ENCODE measurements at regions not wholly inside any gene's neighbourhood (a gene's known extent, or its start where the extent isn't known, plus 50 kb on each side); places are given as distances from the start of the nearest gene placed in this dataset.
A peak's percentile ranks its signal among the peaks of the same experiment; 100 is the strongest.

DNA sequence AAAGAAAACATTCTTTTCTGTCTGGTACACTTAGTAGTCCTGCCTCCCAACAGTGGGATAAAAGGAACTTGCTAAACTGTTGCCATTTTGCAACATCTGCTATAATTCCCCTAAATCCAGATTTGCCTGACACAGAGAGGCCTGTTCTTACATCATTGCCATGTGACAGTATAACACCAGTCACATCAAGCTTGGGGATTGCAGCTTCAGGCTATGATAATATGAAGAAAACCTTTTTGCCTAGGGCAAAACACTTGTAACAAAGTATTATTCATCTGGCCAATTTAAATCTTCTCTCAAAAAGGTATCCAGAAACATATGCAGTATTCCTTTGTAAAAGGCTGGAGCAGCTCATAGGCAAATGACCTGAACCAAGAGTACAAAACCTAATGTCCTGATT is 80.9 kb upstream of the OTX2 start:
- Histone ChIP-seq H2AFZ (ENCODE audit: low read length) (no peak overlapping the region), H3K4me1 (ENCODE audit: insufficient read depth, low read length) (no peaks in the 10 kb centered on the region), H4K20me1 (ENCODE audit: insufficient read depth, low read length) (no peaks in the 10 kb centered on the region), H3K27ac (ENCODE audit: low read depth, low read length) (no peak overlapping the region), H3K36me3 (ENCODE audit: insufficient read depth, low read length) (no peaks in the 10 kb centered on the region), H3K4me3 (ENCODE audit: insufficient read depth, low read length) (no peak overlapping the region), H3K79me2 (ENCODE audit: insufficient read depth, low read length) (no peaks in the 10 kb centered on the region), H3K9me3 (ENCODE audit: low read depth, low read length) (no peaks in the 10 kb centered on the region), H3K27me3 (ENCODE audit: insufficient read depth, low read length) (no peaks in the 10 kb centered on the region), H3K4me2 (ENCODE audit: insufficient read depth, low read length) (no peak overlapping the region)
- TF ChIP-seq, protein P1, sequence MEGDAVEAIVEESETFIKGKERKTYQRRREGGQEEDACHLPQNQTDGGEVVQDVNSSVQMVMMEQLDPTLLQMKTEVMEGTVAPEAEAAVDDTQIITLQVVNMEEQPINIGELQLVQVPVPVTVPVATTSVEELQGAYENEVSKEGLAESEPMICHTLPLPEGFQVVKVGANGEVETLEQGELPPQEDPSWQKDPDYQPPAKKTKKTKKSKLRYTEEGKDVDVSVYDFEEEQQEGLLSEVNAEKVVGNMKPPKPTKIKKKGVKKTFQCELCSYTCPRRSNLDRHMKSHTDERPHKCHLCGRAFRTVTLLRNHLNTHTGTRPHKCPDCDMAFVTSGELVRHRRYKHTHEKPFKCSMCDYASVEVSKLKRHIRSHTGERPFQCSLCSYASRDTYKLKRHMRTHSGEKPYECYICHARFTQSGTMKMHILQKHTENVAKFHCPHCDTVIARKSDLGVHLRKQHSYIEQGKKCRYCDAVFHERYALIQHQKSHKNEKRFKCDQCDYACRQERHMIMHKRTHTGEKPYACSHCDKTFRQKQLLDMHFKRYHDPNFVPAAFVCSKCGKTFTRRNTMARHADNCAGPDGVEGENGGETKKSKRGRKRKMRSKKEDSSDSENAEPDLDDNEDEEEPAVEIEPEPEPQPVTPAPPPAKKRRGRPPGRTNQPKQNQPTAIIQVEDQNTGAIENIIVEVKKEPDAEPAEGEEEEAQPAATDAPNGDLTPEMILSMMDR (IDR thresholded peaks at IDR 0.05; ENCODE audit: extremely low read depth, low read depth, low read length): no peak
- DNase-seq (ENCODE audit: insufficient read length, low spot score, missing footprints): peak; percentile 26

DNA sequence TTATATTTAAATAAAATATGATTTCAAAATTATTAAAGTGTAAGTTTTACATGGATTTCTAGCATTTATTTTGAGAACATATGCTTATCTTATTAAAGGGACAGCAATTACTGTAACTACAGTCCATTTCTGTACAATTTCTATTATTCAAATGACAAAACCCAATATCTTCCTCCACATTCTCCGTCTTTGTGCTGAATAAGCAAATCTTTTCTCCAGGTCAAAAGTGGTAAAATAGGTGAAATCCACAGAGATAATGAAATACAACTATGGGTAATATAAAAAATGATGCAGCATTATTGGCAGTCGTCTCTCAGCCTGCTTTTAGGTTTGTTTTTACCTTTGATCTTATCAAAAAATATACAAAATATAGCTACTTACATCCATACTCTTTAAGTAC is 79.4 kb upstream of the OTX2 start:
- no peak for DNase-seq (ENCODE audit: insufficient read length, low spot score, missing footprints)
- Histone ChIP-seq H3K36me3 (ENCODE audit: insufficient read depth, low read length) (no peaks in the 10 kb centered on the region), H3K9me3 (ENCODE audit: low read depth, low read length) (no peaks in the 10 kb centered on the region), H4K20me1 (ENCODE audit: insufficient read depth, low read length) (no peaks in the 10 kb centered on the region), H3K79me2 (ENCODE audit: insufficient read depth, low read length) (no peaks in the 10 kb centered on the region), H3K4me3 (ENCODE audit: insufficient read depth, low read length) (no peak overlapping the region), H3K4me1 (ENCODE audit: insufficient read depth, low read length) (no peaks in the 10 kb centered on the region), H3K4me2 (ENCODE audit: insufficient read depth, low read length) (no peak overlapping the region), H3K27ac (ENCODE audit: low read depth, low read length) (no peak overlapping the region), H2AFZ (ENCODE audit: low read length) (no peak overlapping the region), H3K27me3 (ENCODE audit: insufficient read depth, low read length) (no peaks in the 10 kb centered on the region)
- TF ChIP-seq, protein P1 (IDR thresholded peaks at IDR 0.05; ENCODE audit: extremely low read depth, low read depth, low read length): no peak

DNA sequence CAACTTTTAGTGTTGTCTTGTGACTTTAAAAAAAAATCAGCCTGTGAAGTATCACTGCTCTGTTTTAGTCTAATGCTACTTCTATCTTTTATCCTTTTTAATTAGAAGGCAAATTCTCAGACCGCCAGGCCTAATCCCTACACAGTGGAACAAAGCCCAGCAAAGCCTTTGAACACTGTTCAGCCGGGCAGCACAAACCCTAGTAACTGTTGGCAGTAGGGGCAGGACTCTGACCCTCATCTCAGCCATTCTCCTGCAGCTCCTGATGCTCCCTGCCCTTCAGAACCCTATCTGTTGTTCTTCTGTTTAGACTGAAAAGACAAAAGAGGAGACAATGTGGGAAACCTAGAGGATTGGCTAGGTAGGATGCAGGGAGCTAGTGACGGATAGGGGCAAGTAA is 78.0 kb upstream of the OTX2 start:
- no peak overlapping the region for H3K27ac ChIP-seq (ENCODE audit: low read depth, low read length)
- H3K4me1 ChIP-seq (ENCODE audit: insufficient read depth, low read length): no peaks in the 10 kb centered on the region
- H4K20me1 ChIP-seq (ENCODE audit: insufficient read depth, low read length): no peaks in the 10 kb centered on the region
- TF ChIP-seq, protein P1 (IDR thresholded peaks at IDR 0.05; ENCODE audit: extremely low read depth, low read depth, low read length): no peak
- H3K4me3 ChIP-seq (ENCODE audit: insufficient read depth, low read length): no peak overlapping the region
- no peak for DNase-seq (ENCODE audit: insufficient read length, low spot score, missing footprints)
- H3K79me2 ChIP-seq (ENCODE audit: insufficient read depth, low read length): no peaks in the 10 kb centered on the region
- no peaks in the 10 kb centered on the region for H3K27me3 ChIP-seq (ENCODE audit: insufficient read depth, low read length)
- H3K9me3 ChIP-seq (ENCODE audit: low read depth, low read length): no peaks in the 10 kb centered on the region
- H3K4me2 ChIP-seq (ENCODE audit: insufficient read depth, low read length): no peak overlapping the region
- H3K36me3 ChIP-seq (ENCODE audit: insufficient read depth, low read length): no peaks in the 10 kb centered on the region
- H2AFZ ChIP-seq (ENCODE audit: low read length): no peak overlapping the region

DNA sequence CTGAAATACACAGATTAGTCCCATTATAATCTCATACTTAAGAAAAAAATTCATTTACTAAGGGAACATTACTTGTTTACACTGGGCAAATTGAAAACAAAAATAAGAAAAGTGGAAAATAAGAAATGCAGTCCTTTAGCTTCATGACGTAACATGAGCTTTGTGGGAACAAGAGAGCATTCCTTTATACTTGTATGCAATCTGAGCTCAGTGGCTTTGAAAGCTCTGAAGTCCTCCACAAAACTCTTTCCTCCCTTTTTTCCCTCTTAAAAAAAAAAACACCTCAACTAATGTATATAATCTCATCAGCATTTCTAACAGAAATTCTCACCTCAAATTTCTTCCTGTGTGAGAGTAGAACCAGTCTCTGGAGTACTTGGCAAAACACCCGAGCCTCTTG is 76.9 kb upstream of the OTX2 start:
- Histone ChIP-seq H3K27ac (ENCODE audit: low read depth, low read length) (no peak overlapping the region), H3K27me3 (ENCODE audit: insufficient read depth, low read length) (no peaks in the 10 kb centered on the region), H3K4me1 (ENCODE audit: insufficient read depth, low read length) (no peaks in the 10 kb centered on the region), H3K4me3 (ENCODE audit: insufficient read depth, low read length) (no peak overlapping the region), H3K4me2 (ENCODE audit: insufficient read depth, low read length) (no peak overlapping the region), H4K20me1 (ENCODE audit: insufficient read depth, low read length) (no peaks in the 10 kb centered on the region), H3K36me3 (ENCODE audit: insufficient read depth, low read length) (no peaks in the 10 kb centered on the region), H3K9me3 (ENCODE audit: low read depth, low read length) (no peaks in the 10 kb centered on the region), H3K79me2 (ENCODE audit: insufficient read depth, low read length) (no peaks in the 10 kb centered on the region), H2AFZ (ENCODE audit: low read length) (no peak overlapping the region)
- TF ChIP-seq, protein P1 (IDR thresholded peaks at IDR 0.05; ENCODE audit: extremely low read depth, low read depth, low read length): no peak
- no peak for DNase-seq (ENCODE audit: insufficient read length, low spot score, missing footprints)

All from osteoblast (primary cell).